Calu3 (cell line): ENCODE measurements at regions not wholly inside any gene's neighbourhood (a gene's known extent, or its start where the extent isn't known, plus 50 kb on each side); places are given as distances from the start of the nearest gene placed in this dataset.

Experiments
- BruUV-seq: library from RNA; stranded (reverse); fragments of 400-500 nt; replicated peaks from 2 replicates; lab custom pipeline; 2021; lab: Mats Ljungman, UMichigan
- CTCF ChIA-PET: fragments of 300-600 bp; sonication (Branson Sonifier 250); formaldehyde crosslinking; loops from one replicate; lab custom pipeline; 2022; ENCODE audit warnings: antibody characterized with exemption; lab: Charles Lee
- DNase-seq: peaks from one replicate; pipeline ENCODE4 v3.0.0; 2022
- H3K27ac Mint-ChIP-seq: one replicate; pipeline ENCODE4 v1.8.0; 2022; ENCODE audit warnings: mixed read lengths; ENCODE audit not compliant: unreplicated experiment
- H3K27me3 Mint-ChIP-seq: one replicate; pipeline ENCODE4 v1.8.0; 2022; ENCODE audit warnings: mixed read lengths; ENCODE audit not compliant: unreplicated experiment
- H3K36me3 Mint-ChIP-seq: one replicate; pipeline ENCODE4 v1.8.0; 2022; ENCODE audit warnings: mild to moderate bottlenecking, moderate library complexity, mixed read lengths; ENCODE audit not compliant: insufficient read depth, unreplicated experiment
- H3K4me1 Mint-ChIP-seq: one replicate; pipeline ENCODE4 v1.8.0; 2022; ENCODE audit warnings: mild to moderate bottlenecking, low read depth, mixed read lengths; ENCODE audit not compliant: unreplicated experiment
- H3K4me3 Mint-ChIP-seq: one replicate; pipeline ENCODE4 v1.8.0; 2022; ENCODE audit warnings: mild to moderate bottlenecking, low read depth, moderate library complexity, mixed read lengths; ENCODE audit not compliant: unreplicated experiment
- H3K9me3 Mint-ChIP-seq: one replicate; pipeline ENCODE4 v1.8.0; 2022; ENCODE audit warnings: low read depth, mixed read lengths; ENCODE audit not compliant: unreplicated experiment
- intact Hi-C: fragments of 100-400 bp; cut with micrococcal nuclease; formaldehyde crosslinking; loops from one replicate; pipeline ENCODE4 v1.10.0; 2022; ENCODE audit not compliant: unreplicated experiment
- TF ChIP-seq, protein P1 (sequence below): fragments of 200-600 bp; IDR thresholded peaks from one replicate; pipeline ENCODE4 v1.8.0; 2022; ENCODE audit warnings: antibody characterized with exemption; ENCODE audit not compliant: unreplicated experiment

DNA sequence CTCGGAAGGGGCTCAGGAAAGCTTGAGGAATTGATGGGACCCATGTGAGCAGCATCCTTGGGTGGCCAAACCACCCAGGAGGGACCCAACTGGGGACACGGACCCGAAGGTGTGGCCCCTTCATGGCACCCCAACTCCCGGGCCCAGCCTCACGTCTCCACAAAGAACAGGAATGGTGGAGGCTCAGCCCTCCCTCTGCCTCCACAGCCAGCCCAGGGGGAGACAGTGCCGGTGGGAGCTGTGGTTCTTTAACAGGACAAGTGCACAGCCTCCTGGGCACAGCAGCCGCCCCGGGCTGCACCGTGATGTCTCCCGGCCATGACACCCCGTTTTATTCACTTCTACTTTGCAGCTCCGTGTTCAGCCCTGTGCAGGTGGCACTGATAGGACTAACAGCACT is 587.2 kb downstream of the BRD1 start:
- BruUV-seq = no TSS peak
- no peak overlapping the region for H3K27ac Mint-ChIP-seq
- DNase-seq = no peak
- no peaks in the 10 kb centered on the region for H3K4me1 Mint-ChIP-seq
- peaks cover 7% of the 10 kb centered on the region for H3K9me3 Mint-ChIP-seq
- TF ChIP-seq, protein P1, sequence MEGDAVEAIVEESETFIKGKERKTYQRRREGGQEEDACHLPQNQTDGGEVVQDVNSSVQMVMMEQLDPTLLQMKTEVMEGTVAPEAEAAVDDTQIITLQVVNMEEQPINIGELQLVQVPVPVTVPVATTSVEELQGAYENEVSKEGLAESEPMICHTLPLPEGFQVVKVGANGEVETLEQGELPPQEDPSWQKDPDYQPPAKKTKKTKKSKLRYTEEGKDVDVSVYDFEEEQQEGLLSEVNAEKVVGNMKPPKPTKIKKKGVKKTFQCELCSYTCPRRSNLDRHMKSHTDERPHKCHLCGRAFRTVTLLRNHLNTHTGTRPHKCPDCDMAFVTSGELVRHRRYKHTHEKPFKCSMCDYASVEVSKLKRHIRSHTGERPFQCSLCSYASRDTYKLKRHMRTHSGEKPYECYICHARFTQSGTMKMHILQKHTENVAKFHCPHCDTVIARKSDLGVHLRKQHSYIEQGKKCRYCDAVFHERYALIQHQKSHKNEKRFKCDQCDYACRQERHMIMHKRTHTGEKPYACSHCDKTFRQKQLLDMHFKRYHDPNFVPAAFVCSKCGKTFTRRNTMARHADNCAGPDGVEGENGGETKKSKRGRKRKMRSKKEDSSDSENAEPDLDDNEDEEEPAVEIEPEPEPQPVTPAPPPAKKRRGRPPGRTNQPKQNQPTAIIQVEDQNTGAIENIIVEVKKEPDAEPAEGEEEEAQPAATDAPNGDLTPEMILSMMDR = no peak
- no peak overlapping the region for H3K4me3 Mint-ChIP-seq
- H3K27me3 Mint-ChIP-seq = no peaks in the 10 kb centered on the region
- H3K36me3 Mint-ChIP-seq = no peaks in the 10 kb centered on the region
- intact Hi-C loops = no loop called here
- CTCF ChIA-PET = no interaction called here

DNA sequence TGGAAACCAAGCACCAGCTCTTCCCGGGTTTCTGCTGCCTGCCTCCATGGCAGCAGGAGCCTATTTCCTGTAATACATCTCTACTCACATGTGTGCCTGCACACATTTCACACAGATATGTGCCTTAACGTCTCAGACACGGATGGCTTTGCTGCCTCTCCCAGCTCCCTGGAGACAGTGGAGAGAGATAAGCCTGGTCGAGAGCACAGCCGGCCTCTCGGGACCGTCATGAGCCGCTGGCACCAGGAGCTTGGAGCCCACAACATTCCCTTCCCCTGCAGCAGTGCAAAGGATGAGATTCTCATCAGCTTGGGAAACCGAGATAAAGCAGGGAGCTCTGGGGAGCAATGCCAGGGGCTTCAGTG is 587.7 kb downstream of the BRD1 start:
- H3K27ac Mint-ChIP-seq = no peak overlapping the region
- CTCF ChIA-PET = no interaction called here
- peaks cover 8% of the 10 kb centered on the region for H3K9me3 Mint-ChIP-seq
- intact Hi-C loops = no loop called here
- no peaks in the 10 kb centered on the region for H3K4me1 Mint-ChIP-seq
- TF ChIP-seq, protein P1 = no peak
- BruUV-seq = no TSS peak
- no peak overlapping the region for H3K4me3 Mint-ChIP-seq
- H3K27me3 Mint-ChIP-seq = no peaks in the 10 kb centered on the region
- no peak for DNase-seq
- H3K36me3 Mint-ChIP-seq = no peaks in the 10 kb centered on the region

DNA sequence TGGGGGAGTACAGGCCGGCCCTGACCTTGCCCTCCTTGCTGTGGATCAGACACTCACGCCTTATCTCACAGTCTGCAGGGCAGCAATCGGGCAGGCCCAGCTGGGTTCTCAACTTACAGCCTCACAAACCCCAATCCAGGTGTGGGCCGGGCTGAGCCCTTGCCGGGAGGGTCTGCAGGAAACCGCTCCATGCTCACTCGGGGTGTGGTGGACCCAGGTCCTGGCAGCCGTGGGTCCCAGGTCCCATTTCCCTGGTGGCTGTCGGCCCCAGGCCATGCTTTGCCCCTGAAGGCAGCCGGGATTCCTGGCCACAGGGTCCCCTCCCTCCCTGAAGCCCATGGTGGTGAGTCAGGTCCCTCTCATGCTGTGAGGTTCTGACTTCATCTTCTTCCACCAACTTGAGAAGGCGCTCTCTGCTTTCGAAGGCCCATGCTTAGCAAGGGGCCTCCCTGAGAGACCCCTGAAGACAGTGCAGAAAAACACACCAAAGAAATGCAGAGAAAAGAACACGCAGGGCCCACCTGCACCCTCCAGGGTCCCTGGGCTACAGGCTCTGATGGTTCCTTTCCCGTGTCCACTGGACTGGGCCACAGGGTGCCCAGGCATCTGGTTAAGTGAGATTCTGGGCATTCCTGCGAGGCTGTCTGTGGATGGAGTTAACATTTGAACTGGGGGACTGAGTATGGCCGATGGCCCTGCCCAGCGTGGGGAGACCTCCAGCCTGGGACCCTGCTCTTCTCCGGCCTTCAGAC is 588.2 kb downstream of the BRD1 start:
- H3K4me3 Mint-ChIP-seq = no peak overlapping the region
- DNase-seq = no peak
- CTCF ChIA-PET = no interaction called here
- peaks cover 11% of the 10 kb centered on the region for H3K9me3 Mint-ChIP-seq
- no peaks in the 10 kb centered on the region for H3K4me1 Mint-ChIP-seq
- no TSS peak for BruUV-seq
- H3K27me3 Mint-ChIP-seq = no peaks in the 10 kb centered on the region
- TF ChIP-seq, protein P1 = no peak
- intact Hi-C loops = no loop called here
- no peak overlapping the region for H3K27ac Mint-ChIP-seq
- no peaks in the 10 kb centered on the region for H3K36me3 Mint-ChIP-seq

DNA sequence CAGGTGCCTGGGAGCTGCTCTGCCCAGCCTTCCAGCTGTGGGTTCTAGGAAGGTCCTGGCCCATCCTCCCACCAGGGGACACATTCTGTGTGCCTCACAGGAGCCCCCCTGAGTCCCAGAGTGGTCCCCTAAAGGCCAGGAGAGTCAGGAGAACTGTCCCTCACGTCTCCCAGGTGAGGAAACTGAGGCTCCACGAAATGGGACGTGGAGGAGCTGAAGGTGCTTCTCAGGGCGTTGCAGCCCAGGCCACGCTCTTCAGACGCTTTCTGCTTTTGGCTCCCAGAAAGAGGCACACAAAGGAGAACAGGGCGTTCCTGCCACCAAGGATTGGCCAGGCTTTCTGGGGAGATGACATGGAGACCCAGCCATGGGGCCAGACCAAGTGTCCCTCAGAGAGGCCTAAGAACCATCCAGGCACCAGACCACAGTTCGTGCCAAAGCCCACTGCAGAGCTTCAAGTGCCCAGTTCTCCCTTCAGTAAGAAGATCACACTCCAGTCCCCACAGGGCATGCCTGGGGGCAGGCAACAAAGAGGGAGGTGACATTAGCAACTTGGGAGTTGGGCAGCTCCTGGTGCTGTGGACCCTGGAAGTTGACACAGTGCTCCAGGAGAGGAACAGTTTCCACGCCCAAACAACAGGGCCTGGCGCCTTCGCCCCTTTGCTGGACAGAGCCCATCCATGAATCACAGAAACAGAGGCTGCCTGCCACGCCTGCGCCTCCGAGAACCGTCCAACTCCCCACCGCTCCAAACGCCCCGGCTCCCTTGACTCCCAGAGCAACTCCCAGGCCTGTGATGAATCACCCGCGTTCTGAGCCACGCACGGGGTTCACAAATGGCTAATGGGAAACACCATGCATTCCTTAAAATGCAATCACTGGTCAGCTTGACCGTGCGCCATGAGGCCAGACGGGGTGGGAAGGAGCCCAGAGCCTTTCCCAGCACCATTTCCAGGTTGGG is 589.2 kb downstream of the BRD1 start:
- no TSS peak for BruUV-seq
- H3K27ac Mint-ChIP-seq = no peak overlapping the region
- H3K27me3 Mint-ChIP-seq = no peaks in the 10 kb centered on the region
- TF ChIP-seq, protein P1 = no peak
- intact Hi-C loops = no loop called here
- CTCF ChIA-PET = no interaction called here
- H3K9me3 Mint-ChIP-seq = peaks cover 11% of the 10 kb centered on the region
- DNase-seq = no peak
- no peaks in the 10 kb centered on the region for H3K4me1 Mint-ChIP-seq
- no peak overlapping the region for H3K4me3 Mint-ChIP-seq
- no peaks in the 10 kb centered on the region for H3K36me3 Mint-ChIP-seq
